Cardiac muscle cell (in vitro differentiated cells and primary cell): ENCODE measurements at regions not wholly inside any gene's neighbourhood (a gene's known extent, or its start where the extent isn't known, plus 50 kb on each side); places are given as distances from the start of the nearest gene placed in this dataset.

ENCODE experiments used
- DNase-seq, 2 donors: peaks; one replicate each; pipeline versions ENCODE4 v3.0.0 to v3.0.0-alpha.2; 2010 to 2017; ENCODE audit warnings: low read depth in 1 of 2, low spot score in 1 of 2
- H3K27ac ChIP-seq: fragments of 200-600 bp; sonication (generic); 2 replicates; pipeline ENCODE4 v1.5.1; 2016
- H3K27me3 ChIP-seq: fragments of 200-600 bp; sonication (generic); 2 replicates; pipeline ENCODE4 v1.6.0; 2016; ENCODE audit warnings: control low read depth
- H3K36me3 ChIP-seq: fragments of 200-600 bp; sonication (generic); 2 replicates; pipeline ENCODE4 v1.5.1; 2016; ENCODE audit warnings: control low read depth
- H3K4me1 ChIP-seq: fragments of 200-600 bp; sonication (generic); 2 replicates; pipeline ENCODE4 v1.8.1; 2017; ENCODE audit warnings: low read depth, mild to moderate bottlenecking, mixed run types
- H3K4me3 ChIP-seq: fragments of 200-600 bp; sonication (generic); 2 replicates; pipeline ENCODE4 v1.5.1; 2016; ENCODE audit warnings: mild to moderate bottlenecking
- H3K9me3 ChIP-seq: fragments of 200-600 bp; sonication (generic); 2 replicates; pipeline ENCODE4 v1.5.1; 2017; ENCODE audit warnings: low read depth, mild to moderate bottlenecking, control low read depth
- CTCF ChIP-seq: IDR thresholded peaks from 2 replicates; pipeline ENCODE4 v1.5.1; 2012; ENCODE audit warnings: low read depth, mild to moderate bottlenecking, low read length

GRCh38 chr2:15018814-15019213 lies 386.3 kb downstream of the LRATD1 start:
- no peak for TF ChIP-seq CTCF

DNA sequence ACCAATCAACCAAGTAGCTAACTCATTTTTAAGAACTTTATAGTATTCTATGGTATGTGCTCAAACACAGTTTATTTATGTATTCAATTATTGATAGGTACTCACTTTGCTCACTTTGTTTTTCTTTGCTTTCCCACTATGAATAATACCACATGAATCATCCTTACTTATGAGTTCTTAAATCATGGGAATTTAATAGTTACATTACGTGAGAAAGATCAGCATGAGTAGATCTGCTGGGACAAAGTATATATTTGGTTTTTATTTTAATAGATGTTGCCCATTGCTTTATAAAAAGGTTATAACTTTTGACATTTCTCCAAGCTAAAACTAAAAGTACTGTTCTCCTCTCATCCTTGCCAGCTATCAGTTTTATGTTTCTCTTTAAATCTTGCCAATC lies 390.7 kb downstream of the LRATD1 start:
- TF ChIP-seq CTCF: no peak
- Histone ChIP-seq H3K27me3 (no peaks in the 10 kb centered on the region), H3K27ac (no peak overlapping the region), H3K4me1 (no peaks in the 10 kb centered on the region), H3K36me3 (no peaks in the 10 kb centered on the region), H3K4me3 (no peak overlapping the region), H3K9me3 (no peaks in the 10 kb centered on the region)
- DNase-seq: no peak

More at GRCh38 chr2:15018814-15019213, 386.3 kb downstream of the LRATD1 start:
- Histone ChIP-seq H3K36me3 (no peaks in the 10 kb centered on the region), H3K4me3 (no peak overlapping the region), H3K9me3 (no peaks in the 10 kb centered on the region), H3K27me3 (no peaks in the 10 kb centered on the region), H3K4me1 (no peaks in the 10 kb centered on the region), H3K27ac (no peak overlapping the region)
- no peak for DNase-seq

- Histone ChIP-seq H3K4me1 (no peaks in the 10 kb centered on the region), H3K27me3 (no peaks in the 10 kb centered on the region), H3K4me3 (no peak overlapping the region), H3K27ac (no peak overlapping the region), H3K9me3 (no peaks in the 10 kb centered on the region), H3K36me3 (no peaks in the 10 kb centered on the region)
- DNase-seq: no peak
- no peak for TF ChIP-seq CTCF
Observed at GRCh38 chr2:15028406-15028805, 395.9 kb downstream of the LRATD1 start.

DNA sequence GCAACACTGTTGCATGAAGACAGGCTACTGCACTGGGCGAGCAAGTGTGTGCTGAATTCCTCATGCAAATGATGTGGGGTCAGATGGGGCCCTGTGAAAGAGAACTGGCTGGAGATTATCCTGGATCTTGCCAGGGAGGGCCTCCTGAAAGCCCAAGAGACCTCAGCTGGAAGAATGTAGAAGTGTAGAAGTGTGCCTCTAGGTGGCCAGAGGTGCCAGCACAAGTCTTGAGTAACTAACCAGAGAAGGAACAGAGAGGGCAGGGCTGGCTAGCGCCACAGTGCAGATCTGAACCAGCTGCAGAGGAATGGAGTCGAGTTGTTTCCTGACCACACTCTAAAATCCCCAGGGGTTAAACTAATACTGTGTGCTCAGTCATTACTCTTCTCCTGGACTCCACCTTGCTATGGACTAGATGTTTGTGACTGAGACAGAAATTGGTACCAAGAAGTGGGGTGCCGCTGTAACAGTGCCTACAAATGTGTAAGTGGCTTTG lies 399.3 kb downstream of the LRATD1 start:
- Histone ChIP-seq H3K9me3 (no peaks in the 10 kb centered on the region), H3K4me1 (no peaks in the 10 kb centered on the region), H3K4me3 (no peak overlapping the region), H3K27ac (no peak overlapping the region), H3K27me3 (no peaks in the 10 kb centered on the region), H3K36me3 (no peaks in the 10 kb centered on the region)
- no peak for DNase-seq
- TF ChIP-seq CTCF: no peak

GRCh38 chr2:15034246-15034645 lies 401.7 kb downstream of the LRATD1 start:
- TF ChIP-seq CTCF: no peak
- DNase-seq: no peak
- H3K27ac ChIP-seq: no peak overlapping the region
- H3K27me3 ChIP-seq: no peaks in the 10 kb centered on the region
- no peaks in the 10 kb centered on the region for H3K4me1 ChIP-seq
- no peaks in the 10 kb centered on the region for H3K36me3 ChIP-seq
- no peak overlapping the region for H3K4me3 ChIP-seq
- no peaks in the 10 kb centered on the region for H3K9me3 ChIP-seq

DNA sequence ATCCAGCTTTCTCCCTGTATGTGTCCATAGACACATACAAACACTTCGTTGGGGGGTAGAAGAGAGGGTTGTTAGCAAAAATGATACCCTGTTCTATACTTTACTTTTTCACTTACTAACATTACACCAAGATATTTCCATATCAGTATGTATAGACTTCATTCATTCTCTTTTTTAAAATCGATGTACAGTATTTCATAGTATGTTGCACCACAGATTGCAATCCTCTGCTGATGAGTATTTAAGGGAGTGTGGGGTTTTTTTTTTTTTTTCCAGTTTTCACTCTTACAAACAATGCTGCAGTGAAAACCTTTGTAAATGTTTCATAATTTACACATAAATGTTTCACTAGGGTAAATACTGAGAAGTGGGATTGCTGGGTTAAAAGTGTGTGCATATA lies 402.3 kb downstream of the LRATD1 start:
- no peaks in the 10 kb centered on the region for H3K36me3 ChIP-seq
- no peak overlapping the region for H3K27ac ChIP-seq
- no peaks in the 10 kb centered on the region for H3K9me3 ChIP-seq
- no peaks in the 10 kb centered on the region for H3K4me1 ChIP-seq
- no peak for DNase-seq
- no peak for TF ChIP-seq CTCF
- no peaks in the 10 kb centered on the region for H3K27me3 ChIP-seq
- no peak overlapping the region for H3K4me3 ChIP-seq
